IMR-90 (cell line): ENCODE measurements at regions not wholly inside any gene's neighbourhood (a gene's known extent, or its start where the extent isn't known, plus 50 kb on each side); places are given as distances from the start of the nearest gene placed in this dataset.

Source experiments
- BHLHE40 ChIP-seq: fragments of 150-350 bp; IDR thresholded peaks from 2 replicates; pipeline ENCODE4 v1.6.1; 2016; ENCODE audit warnings: mild to moderate bottlenecking, low read depth, low read length
- CEBPB ChIP-seq: IDR thresholded peaks from 2 replicates; pipeline ENCODE4 v1.6.1; 2012; ENCODE audit warnings: low read depth, low read length, improper control_type of control experiment
- MAZ ChIP-seq: IDR thresholded peaks from 2 replicates; pipeline ENCODE4 v1.6.1; 2012; ENCODE audit warnings: low read depth, mild to moderate bottlenecking, low read length, improper control_type of control experiment, moderate library complexity, borderline replicate concordance
- MXI1 ChIP-seq: IDR thresholded peaks from 2 replicates; pipeline ENCODE4 v1.6.1; 2012; ENCODE audit warnings: low read depth, mild to moderate bottlenecking, low read length, moderate library complexity, borderline replicate concordance
- NFE2L2 ChIP-seq: fragments of 150-350 bp; IDR thresholded peaks from 2 replicates; pipeline ENCODE4 v1.6.1; 2016; ENCODE audit warnings: low read depth, mild to moderate bottlenecking, low read length
- POLR2A ChIP-seq: IDR thresholded peaks from 2 replicates; pipeline ENCODE4 v1.6.1; 2012; ENCODE audit warnings: mild to moderate bottlenecking, low read depth, low read length
- RAD21 ChIP-seq: IDR thresholded peaks from 2 replicates; pipeline ENCODE4 v1.6.1; 2012; ENCODE audit warnings: low read length, improper control_type of control experiment
- SMC3 ChIP-seq: fragments of 150-350 bp; IDR thresholded peaks from 2 replicates; pipeline ENCODE4 v1.6.1; 2016; ENCODE audit warnings: low read depth, mild to moderate bottlenecking, antibody characterized with exemption, low read length, moderate library complexity
- TF ChIP-seq, protein P1 (sequence below): fragments of 150-350 bp; IDR thresholded peaks from 2 replicates; pipeline ENCODE4 v1.6.1; 2017; ENCODE audit warnings: mild to moderate bottlenecking, antibody characterized with exemption, low read length, low read depth
- TF ChIP-seq, protein P2 (sequence below): fragments of 150-350 bp; IDR thresholded peaks from 2 replicates; pipeline ENCODE4 v1.6.1; 2016; ENCODE audit warnings: low read depth, mild to moderate bottlenecking, low read length, moderate library complexity, borderline replicate concordance
- TF ChIP-seq, protein P3 (sequence below): conservative IDR thresholded peaks from 2 replicates; pipeline ENCODE4 v1.5.1; 2012; ENCODE audit warnings: mild to moderate bottlenecking, low read depth, low read length, improper control_type of control experiment

DNA sequence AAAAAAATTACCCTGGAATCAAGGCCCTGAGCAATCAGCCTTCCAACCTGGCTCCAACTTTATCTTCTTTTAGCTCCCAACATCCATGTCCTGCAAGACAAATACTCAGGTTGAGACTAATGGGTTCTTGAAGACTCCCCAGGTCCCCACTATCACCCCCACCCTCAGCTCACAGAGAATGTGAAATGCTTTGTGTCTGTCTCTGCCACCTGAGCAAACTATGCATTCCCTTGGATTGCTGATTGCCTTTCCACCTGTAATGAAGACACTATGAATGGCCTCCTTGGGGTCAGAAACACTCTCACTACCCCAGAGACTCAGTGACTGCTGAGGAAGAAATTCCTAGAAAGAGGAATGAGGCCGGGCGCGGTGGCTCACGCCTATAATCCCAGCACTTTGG is 121.2 kb upstream of the GALNT2 start:
- TF ChIP-seq, protein P1, sequence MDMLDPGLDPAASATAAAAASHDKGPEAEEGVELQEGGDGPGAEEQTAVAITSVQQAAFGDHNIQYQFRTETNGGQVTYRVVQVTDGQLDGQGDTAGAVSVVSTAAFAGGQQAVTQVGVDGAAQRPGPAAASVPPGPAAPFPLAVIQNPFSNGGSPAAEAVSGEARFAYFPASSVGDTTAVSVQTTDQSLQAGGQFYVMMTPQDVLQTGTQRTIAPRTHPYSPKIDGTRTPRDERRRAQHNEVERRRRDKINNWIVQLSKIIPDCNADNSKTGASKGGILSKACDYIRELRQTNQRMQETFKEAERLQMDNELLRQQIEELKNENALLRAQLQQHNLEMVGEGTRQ: no peak
- TF ChIP-seq POLR2A (no peak), BHLHE40 (no peak), SMC3 (no peak), RAD21 (no peak), MXI1 (no peak), MAZ (no peak), NFE2L2 (no peak), CEBPB (no peak)
- TF ChIP-seq, protein P2, sequence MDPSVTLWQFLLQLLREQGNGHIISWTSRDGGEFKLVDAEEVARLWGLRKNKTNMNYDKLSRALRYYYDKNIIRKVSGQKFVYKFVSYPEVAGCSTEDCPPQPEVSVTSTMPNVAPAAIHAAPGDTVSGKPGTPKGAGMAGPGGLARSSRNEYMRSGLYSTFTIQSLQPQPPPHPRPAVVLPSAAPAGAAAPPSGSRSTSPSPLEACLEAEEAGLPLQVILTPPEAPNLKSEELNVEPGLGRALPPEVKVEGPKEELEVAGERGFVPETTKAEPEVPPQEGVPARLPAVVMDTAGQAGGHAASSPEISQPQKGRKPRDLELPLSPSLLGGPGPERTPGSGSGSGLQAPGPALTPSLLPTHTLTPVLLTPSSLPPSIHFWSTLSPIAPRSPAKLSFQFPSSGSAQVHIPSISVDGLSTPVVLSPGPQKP: no peak
- TF ChIP-seq, protein P3, sequence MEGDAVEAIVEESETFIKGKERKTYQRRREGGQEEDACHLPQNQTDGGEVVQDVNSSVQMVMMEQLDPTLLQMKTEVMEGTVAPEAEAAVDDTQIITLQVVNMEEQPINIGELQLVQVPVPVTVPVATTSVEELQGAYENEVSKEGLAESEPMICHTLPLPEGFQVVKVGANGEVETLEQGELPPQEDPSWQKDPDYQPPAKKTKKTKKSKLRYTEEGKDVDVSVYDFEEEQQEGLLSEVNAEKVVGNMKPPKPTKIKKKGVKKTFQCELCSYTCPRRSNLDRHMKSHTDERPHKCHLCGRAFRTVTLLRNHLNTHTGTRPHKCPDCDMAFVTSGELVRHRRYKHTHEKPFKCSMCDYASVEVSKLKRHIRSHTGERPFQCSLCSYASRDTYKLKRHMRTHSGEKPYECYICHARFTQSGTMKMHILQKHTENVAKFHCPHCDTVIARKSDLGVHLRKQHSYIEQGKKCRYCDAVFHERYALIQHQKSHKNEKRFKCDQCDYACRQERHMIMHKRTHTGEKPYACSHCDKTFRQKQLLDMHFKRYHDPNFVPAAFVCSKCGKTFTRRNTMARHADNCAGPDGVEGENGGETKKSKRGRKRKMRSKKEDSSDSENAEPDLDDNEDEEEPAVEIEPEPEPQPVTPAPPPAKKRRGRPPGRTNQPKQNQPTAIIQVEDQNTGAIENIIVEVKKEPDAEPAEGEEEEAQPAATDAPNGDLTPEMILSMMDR: no peak
